ENCODE measurements at regions not wholly inside any gene's neighbourhood (a gene's known extent, or its start where the extent isn't known, plus 50 kb on each side); places are given as distances from the start of the nearest gene placed in this dataset.

GRCh38 chr2:83757329-83757728 lies 701.8 kb downstream of the SUCLG1 start:
- TF ChIP-seq CTCF (IDR thresholded peaks at IDR 0.05) = no peak
- TF ChIP-seq POLR2AphosphoS5 (IDR thresholded peaks at IDR 0.05; ENCODE audit: low read depth, low read length) = no peak
- TF ChIP-seq TCF7L2 (IDR thresholded peaks at IDR 0.05; ENCODE audit: low read depth, low read length) = no peak

All from Panc1 (cell line).